ENCODE measurements at regions not wholly inside any gene's neighbourhood (a gene's known extent, or its start where the extent isn't known, plus 50 kb on each side); places are given as distances from the start of the nearest gene placed in this dataset.

DNA sequence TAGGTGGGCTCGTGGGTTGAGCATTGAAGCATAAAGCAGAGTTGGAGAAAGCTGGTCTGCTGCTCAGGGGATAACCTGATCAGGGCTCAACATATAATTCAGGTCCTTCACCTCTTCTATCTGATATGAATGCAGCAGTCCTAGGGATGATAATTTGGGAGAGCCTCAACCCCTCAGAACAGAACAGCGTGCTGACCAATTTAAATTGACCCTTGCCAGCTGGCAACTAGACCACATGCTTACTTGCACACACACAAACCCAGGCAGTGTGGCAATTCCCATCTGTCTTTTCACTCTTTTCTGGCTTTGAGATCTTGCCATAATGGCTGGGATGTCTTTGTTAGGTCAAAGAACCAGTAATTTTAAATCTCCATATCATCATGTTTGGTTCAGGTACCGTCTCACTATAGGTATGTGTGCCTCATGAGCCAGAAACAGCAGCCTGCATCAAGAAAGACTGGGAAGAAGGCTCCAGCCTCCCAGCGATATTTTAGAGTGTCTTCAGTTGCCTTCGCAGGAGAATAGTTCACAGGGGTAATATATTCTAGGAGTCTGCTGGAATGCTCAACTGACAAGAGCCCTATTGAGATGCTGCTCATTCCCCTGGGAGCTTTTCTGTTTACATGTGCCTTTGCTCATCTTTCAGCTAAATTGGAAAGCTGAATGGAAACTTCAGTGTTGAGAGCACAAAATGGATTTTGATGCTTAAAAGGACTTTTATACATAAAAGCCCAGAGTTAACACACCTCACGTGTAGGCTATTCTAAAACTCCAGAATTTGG lies 497.6 kb downstream of the RASEF start:
- no peaks in the 10 kb centered on the region for H3K79me2 ChIP-seq (ENCODE audit: insufficient read depth, low read length)
- H4K20me1 ChIP-seq (ENCODE audit: low read depth, low read length) = no peaks in the 10 kb centered on the region
- no peaks in the 10 kb centered on the region for H3K36me3 ChIP-seq (ENCODE audit: low read length)
- H3K9me3 ChIP-seq (ENCODE audit: insufficient read depth, low read length) = no peaks in the 10 kb centered on the region
- H3K9me2 ChIP-seq (replicated peaks; ENCODE audit: insufficient read depth, low read length) = no peaks in the 10 kb centered on the region
- no peaks in the 10 kb centered on the region for H3F3A ChIP-seq (ENCODE audit: insufficient read depth)
- H3K9ac ChIP-seq (ENCODE audit: low read length) = no peak overlapping the region
- no peak overlapping the region for H3K27ac ChIP-seq (ENCODE audit: low read depth, low read length)
- no peaks in the 10 kb centered on the region for H3K27me3 ChIP-seq (ENCODE audit: low read length)
- H3K4me2 ChIP-seq (ENCODE audit: low read depth, low read length, poor library complexity, severe bottlenecking) = no peak overlapping the region
- TF ChIP-seq, protein P1, sequence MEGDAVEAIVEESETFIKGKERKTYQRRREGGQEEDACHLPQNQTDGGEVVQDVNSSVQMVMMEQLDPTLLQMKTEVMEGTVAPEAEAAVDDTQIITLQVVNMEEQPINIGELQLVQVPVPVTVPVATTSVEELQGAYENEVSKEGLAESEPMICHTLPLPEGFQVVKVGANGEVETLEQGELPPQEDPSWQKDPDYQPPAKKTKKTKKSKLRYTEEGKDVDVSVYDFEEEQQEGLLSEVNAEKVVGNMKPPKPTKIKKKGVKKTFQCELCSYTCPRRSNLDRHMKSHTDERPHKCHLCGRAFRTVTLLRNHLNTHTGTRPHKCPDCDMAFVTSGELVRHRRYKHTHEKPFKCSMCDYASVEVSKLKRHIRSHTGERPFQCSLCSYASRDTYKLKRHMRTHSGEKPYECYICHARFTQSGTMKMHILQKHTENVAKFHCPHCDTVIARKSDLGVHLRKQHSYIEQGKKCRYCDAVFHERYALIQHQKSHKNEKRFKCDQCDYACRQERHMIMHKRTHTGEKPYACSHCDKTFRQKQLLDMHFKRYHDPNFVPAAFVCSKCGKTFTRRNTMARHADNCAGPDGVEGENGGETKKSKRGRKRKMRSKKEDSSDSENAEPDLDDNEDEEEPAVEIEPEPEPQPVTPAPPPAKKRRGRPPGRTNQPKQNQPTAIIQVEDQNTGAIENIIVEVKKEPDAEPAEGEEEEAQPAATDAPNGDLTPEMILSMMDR (IDR thresholded peaks at IDR 0.05; ENCODE audit: insufficient read depth, low read length, poor library complexity, severe bottlenecking) = no peak
- TF ChIP-seq EZH2phosphoT487 (conservative IDR thresholded peaks at IDR 0.05; ENCODE audit: low read length) = no peak
- H2AFZ ChIP-seq (ENCODE audit: low read depth, low read length, severe bottlenecking) = no peak overlapping the region
- H3K4me3 ChIP-seq (ENCODE audit: insufficient read depth, low read length, poor library complexity, severe bottlenecking) = no peak overlapping the region

DNA sequence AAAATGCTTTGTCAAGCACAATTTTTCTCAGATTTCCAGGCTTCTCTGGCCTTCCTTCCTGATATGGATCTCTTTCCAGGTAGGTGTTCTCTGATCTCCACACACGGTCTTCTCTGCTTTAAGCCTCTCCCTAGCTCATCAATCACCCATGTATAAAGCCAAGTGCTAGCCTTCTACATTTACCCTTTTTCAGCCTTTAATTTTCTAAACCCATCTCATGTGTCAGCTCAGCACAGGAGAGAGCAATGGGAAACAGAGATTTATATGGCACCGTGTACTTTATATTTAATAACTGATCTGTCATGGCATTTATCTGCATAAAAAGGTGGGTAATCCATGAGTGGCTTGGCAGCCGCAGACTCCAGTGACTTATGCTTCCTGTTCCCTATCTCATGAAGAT lies 495.0 kb downstream of the RASEF start:
- no peaks in the 10 kb centered on the region for H3K9me2 ChIP-seq (replicated peaks; ENCODE audit: insufficient read depth, low read length)
- H3K9ac ChIP-seq (ENCODE audit: low read length) = no peak overlapping the region
- no peak overlapping the region for H3K4me2 ChIP-seq (ENCODE audit: low read depth, low read length, poor library complexity, severe bottlenecking)
- no peaks in the 10 kb centered on the region for H3K79me2 ChIP-seq (ENCODE audit: insufficient read depth, low read length)
- no peaks in the 10 kb centered on the region for H3F3A ChIP-seq (ENCODE audit: insufficient read depth)
- no peak overlapping the region for H3K4me3 ChIP-seq (ENCODE audit: insufficient read depth, low read length, poor library complexity, severe bottlenecking)
- no peaks in the 10 kb centered on the region for H3K9me3 ChIP-seq (ENCODE audit: insufficient read depth, low read length)
- H3K27ac ChIP-seq (ENCODE audit: low read depth, low read length) = no peak overlapping the region
- no peaks in the 10 kb centered on the region for H3K27me3 ChIP-seq (ENCODE audit: low read length)
- H3K36me3 ChIP-seq (ENCODE audit: low read length) = no peaks in the 10 kb centered on the region
- TF ChIP-seq, protein P1 (IDR thresholded peaks at IDR 0.05; ENCODE audit: insufficient read depth, low read length, poor library complexity, severe bottlenecking) = no peak
- TF ChIP-seq EZH2phosphoT487 (conservative IDR thresholded peaks at IDR 0.05; ENCODE audit: low read length) = no peak
- H4K20me1 ChIP-seq (ENCODE audit: low read depth, low read length) = no peaks in the 10 kb centered on the region
- H2AFZ ChIP-seq (ENCODE audit: low read depth, low read length, severe bottlenecking) = no peak overlapping the region

DNA sequence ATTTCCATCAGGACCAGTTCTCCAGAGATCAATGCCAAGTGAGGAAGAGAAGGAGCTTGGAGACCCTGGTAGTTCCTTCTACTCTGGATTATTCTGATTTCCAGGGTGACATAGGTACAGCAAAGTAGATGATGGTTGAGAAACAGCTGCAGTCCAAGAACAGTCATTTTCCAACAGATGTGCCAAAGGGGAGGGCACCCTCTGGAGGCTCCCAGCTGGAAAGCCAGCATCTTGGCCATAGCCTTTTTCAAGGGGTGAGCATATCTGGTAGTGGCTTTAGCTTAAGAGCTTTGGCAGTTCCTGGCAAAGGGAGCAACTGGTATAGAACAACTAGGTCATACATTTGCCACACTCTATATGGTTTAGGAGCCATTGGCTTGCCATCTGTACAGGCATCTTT lies 492.7 kb downstream of the RASEF start:
- TF ChIP-seq EZH2phosphoT487 (conservative IDR thresholded peaks at IDR 0.05; ENCODE audit: low read length) = no peak
- TF ChIP-seq, protein P1 (IDR thresholded peaks at IDR 0.05; ENCODE audit: insufficient read depth, low read length, poor library complexity, severe bottlenecking) = no peak
- Histone ChIP-seq H3K9ac (ENCODE audit: low read length) (no peak overlapping the region), H3K4me2 (ENCODE audit: low read depth, low read length, poor library complexity, severe bottlenecking) (no peak overlapping the region), H4K20me1 (ENCODE audit: low read depth, low read length) (no peaks in the 10 kb centered on the region), H3K27me3 (ENCODE audit: low read length) (no peaks in the 10 kb centered on the region), H2AFZ (ENCODE audit: low read depth, low read length, severe bottlenecking) (no peak overlapping the region), H3K36me3 (ENCODE audit: low read length) (no peaks in the 10 kb centered on the region), H3K79me2 (ENCODE audit: insufficient read depth, low read length) (no peaks in the 10 kb centered on the region), H3K4me3 (ENCODE audit: insufficient read depth, low read length, poor library complexity, severe bottlenecking) (no peak overlapping the region), H3K9me2 (replicated peaks; ENCODE audit: insufficient read depth, low read length) (no peaks in the 10 kb centered on the region; the same call in 1 of the 2 replicates), H3K27ac (ENCODE audit: low read depth, low read length) (no peak overlapping the region), H3K9me3 (ENCODE audit: insufficient read depth, low read length) (no peaks in the 10 kb centered on the region), H3F3A (ENCODE audit: insufficient read depth) (no peaks in the 10 kb centered on the region)
